AG04450 (cell line): ENCODE measurements at regions not wholly inside any gene's neighbourhood (a gene's known extent, or its start where the extent isn't known, plus 50 kb on each side); places are given as distances from the start of the nearest gene placed in this dataset.

Experiments
- CTCF ChIA-PET: fragments of 300-600, 350-600 bp; formaldehyde crosslinking; extraction: SDS; loops from one replicate; lab custom pipeline; 2022; ENCODE audit warnings: antibody characterized with exemption, inconsistent platforms; lab: Charles Lee
- POLR2A ChIA-PET: fragments of 350-600 bp; formaldehyde crosslinking; extraction: SDS; loops from one replicate; lab custom pipeline; 2021; ENCODE audit warnings: antibody characterized with exemption, inconsistent platforms; lab: Yijun Ruan, JAX
- DNase-seq: peaks from one replicate; pipeline ENCODE4 v3.0.0-alpha.2; 2011; ENCODE audit warnings: low read depth, low spot score
- H3K27ac ChIP-seq: one replicate; pipeline ENCODE4 v1.5.1; 2012; ENCODE audit warnings: low read depth, low read length, control low read depth
- H3K27me3 ChIP-seq: one replicate; pipeline ENCODE4 v1.6.0; 2012; ENCODE audit warnings: low read length; ENCODE audit not compliant: control insufficient read depth, insufficient read depth
- H3K4me3 ChIP-seq: 2 replicates; pipeline ENCODE4 v1.5.1; 2011; ENCODE audit warnings: mild to moderate bottlenecking, low read depth, low read length, control low read depth
- H3K9me3 ChIP-seq: 2 replicates; pipeline ENCODE4 v1.5.1; 2012; ENCODE audit warnings: low read length; ENCODE audit not compliant: control insufficient read depth, insufficient read depth
- TF ChIP-seq, protein P1 (sequence below): IDR thresholded peaks from 2 replicates; pipeline ENCODE4 v1.5.1; 2011; ENCODE audit warnings: low read depth, low read length, control low read depth, inconsistent platforms

DNA sequence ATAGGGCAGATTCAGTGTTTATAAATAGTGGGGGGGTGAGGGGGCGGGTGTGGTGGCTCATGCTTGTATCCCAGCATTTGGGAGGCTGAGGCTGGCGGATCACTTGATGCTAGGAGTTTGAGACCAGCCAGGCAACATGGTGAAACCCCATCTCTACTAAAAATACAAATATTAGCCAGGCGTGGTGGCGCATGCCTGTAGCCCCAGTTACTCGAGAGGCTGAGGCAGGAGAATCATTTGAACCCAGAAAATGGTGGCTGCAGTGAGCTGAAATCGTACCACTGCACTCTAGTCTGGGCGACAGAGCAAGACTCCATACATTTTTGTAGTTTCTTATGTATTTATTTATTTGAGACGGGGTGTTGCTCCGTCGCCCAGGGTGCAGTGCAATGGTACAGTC lies 109.0 kb upstream of the ZNF217 start:
- TF ChIP-seq, protein P1, sequence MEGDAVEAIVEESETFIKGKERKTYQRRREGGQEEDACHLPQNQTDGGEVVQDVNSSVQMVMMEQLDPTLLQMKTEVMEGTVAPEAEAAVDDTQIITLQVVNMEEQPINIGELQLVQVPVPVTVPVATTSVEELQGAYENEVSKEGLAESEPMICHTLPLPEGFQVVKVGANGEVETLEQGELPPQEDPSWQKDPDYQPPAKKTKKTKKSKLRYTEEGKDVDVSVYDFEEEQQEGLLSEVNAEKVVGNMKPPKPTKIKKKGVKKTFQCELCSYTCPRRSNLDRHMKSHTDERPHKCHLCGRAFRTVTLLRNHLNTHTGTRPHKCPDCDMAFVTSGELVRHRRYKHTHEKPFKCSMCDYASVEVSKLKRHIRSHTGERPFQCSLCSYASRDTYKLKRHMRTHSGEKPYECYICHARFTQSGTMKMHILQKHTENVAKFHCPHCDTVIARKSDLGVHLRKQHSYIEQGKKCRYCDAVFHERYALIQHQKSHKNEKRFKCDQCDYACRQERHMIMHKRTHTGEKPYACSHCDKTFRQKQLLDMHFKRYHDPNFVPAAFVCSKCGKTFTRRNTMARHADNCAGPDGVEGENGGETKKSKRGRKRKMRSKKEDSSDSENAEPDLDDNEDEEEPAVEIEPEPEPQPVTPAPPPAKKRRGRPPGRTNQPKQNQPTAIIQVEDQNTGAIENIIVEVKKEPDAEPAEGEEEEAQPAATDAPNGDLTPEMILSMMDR: no peak
- CTCF ChIA-PET: no interaction called here
- Histone ChIP-seq H3K27ac (no peak overlapping the region), H3K9me3 (no peaks in the 10 kb centered on the region), H3K27me3 (no peaks in the 10 kb centered on the region), H3K4me3 (no peak overlapping the region)
- POLR2A ChIA-PET: no interaction called here
- no peak for DNase-seq

DNA sequence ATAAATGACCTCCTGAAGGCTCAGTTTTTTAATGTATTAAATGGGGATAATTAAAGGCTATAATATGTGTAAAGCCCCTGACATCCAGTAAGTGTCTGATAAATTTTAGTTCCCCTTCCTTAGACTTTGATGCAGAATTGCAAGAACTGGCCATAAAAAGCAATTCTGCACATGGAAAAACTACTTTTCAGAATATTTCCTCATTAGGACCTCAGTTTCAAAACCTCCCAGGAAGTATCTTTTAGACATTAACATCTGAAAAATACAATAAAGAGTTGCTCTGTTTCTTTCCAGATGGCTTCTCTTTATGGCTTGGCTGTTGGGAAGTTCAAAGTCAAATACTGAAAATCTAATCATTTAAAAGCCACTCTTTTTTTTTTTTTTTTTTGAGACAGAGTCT lies 106.3 kb upstream of the ZNF217 start:
- ChIA-PET CTCF (no interaction called here), POLR2A (no interaction called here)
- Histone ChIP-seq H3K27me3 (no peaks in the 10 kb centered on the region), H3K4me3 (no peak overlapping the region), H3K27ac (no peak overlapping the region), H3K9me3 (no peaks in the 10 kb centered on the region; the same call in 1 of the 2 replicates)
- no peak for DNase-seq
- TF ChIP-seq, protein P1: no peak

DNA sequence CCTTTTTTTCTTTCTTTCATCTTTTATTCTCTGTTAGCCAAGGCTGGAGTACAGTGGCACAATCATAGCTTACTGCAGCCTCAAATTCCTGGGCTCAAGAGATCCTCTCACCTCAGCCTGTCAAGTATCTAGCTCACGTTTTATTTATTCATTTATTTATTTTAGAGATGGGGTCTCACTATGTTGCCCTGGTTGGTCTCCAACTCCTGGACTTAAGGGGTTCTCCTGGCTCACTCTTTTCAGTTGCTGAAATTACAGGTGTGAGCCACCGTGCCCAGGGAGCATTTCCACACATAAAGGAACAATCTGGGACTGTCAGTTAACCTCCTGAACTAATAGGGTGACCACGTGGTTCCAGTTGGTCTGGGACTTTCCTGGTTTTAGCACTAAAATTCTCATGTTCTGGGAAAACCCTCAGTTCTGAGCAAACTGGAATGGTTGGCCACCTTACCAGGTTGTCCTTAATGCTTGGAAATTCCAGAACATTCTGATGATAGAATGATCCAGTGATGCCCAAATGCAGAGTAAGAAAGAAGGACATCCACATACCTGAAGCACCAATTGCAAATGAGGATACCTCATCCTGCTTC lies 105.5 kb upstream of the ZNF217 start:
- CTCF ChIA-PET: no interaction called here
- TF ChIP-seq, protein P1: no peak

DNA sequence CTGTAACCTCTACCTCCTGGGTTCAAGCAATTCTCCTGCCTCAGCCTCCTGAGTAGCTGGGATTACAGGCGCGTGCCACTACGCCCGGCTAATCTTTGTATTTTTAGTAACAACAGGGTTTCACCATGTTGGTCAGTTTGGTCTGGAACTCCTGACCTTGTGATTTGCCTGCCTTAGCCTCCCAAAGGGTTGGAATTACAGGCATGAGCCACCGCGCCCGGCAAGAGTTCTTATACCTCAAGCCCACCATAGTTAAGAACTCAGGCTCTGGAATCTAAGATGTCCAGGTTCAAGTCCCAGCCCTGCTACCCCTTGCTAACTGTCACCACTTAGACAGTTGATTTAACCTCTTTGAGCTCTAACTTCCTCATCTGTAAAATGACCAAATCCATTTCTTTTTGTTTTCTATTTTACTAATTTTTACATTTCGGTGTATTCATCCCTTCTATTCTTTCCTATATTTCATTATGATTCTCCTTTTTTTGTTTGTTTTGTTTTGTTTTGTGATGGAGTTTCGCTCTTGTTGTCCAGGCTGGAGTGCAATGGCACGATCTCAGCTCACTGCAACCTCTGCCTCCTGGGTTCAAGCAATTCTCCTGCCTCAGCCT lies 104.8 kb upstream of the ZNF217 start:
- Histone ChIP-seq H3K9me3 (no peaks in the 10 kb centered on the region; the same call in 1 of the 2 replicates), H3K27me3 (no peaks in the 10 kb centered on the region), H3K4me3 (no peak overlapping the region), H3K27ac (no peak overlapping the region)
- POLR2A ChIA-PET: no interaction called here
- TF ChIP-seq, protein P1: no peak
- CTCF ChIA-PET: no interaction called here
- DNase-seq: no peak

More for the DNA sequence above, 105.5 kb upstream of the ZNF217 start:
- no peak overlapping the region for H3K27ac ChIP-seq
- no peaks in the 10 kb centered on the region; the same call in 1 of the 2 replicates for H3K9me3 ChIP-seq
- H3K4me3 ChIP-seq: no peak overlapping the region
- DNase-seq: no peak
- POLR2A ChIA-PET: no interaction called here
- H3K27me3 ChIP-seq: no peaks in the 10 kb centered on the region

DNA sequence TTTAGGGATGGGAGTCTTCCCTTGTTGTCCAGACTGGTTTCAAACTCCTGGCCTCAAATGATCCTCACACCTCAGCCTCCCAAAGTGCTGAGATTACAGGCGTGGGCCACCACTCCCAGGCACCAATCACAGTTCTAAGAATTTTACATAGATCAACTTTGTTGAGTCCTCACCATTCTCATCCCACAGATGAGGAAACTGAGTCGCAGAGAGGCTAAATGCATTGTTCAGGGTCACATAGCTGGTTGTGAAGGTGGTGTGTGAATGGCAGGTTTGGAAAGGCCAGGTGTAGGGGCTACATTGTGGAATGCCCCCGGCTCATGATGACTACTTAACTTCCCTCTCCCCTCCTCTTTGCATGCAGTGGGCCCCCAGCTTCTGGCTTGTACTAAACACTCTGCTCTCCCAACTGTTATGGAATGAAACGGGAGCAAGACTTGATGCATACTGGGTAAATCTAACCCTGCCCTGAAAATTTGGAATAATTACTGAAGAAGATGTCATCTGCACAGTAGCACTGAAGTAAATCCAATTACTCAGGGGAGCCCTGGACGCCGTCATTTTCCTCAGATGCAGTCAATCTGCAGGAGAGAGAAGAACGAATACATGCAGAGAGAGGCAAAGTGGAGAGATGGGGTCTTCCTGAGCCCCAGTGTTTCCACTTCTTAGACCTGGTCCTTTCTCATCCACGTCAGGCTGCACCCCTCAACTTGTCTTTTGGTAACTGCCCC lies 102.3 kb upstream of the ZNF217 start:
- TF ChIP-seq, protein P1: no peak
- no peak for DNase-seq
- Histone ChIP-seq H3K27me3 (no peaks in the 10 kb centered on the region), H3K9me3 (no peaks in the 10 kb centered on the region; the same call in 1 of the 2 replicates), H3K4me3 (no peak overlapping the region), H3K27ac (no peak overlapping the region)
- POLR2A ChIA-PET: no interaction called here
- CTCF ChIA-PET: no interaction called here
